ENCODE measurements at regions not wholly inside any gene's neighbourhood (a gene's known extent, or its start where the extent isn't known, plus 50 kb on each side); places are given as distances from the start of the nearest gene placed in this dataset.

GRCh38 chr6:44667226-44667625, 279.7 kb downstream of the CDC5L start:
- H3K4me2 ChIP-seq (ENCODE audit: low read length): no peak overlapping the region
- no peaks in the 10 kb centered on the region for H3K9me3 ChIP-seq (ENCODE audit: control insufficient read depth, low read length)
- no peak overlapping the region for H3K27ac ChIP-seq
- no peak overlapping the region for H3K4me3 ChIP-seq (ENCODE audit: low read depth, low read length)
- no peaks in the 10 kb centered on the region for H3K27me3 ChIP-seq (ENCODE audit: control insufficient read depth, insufficient read depth, low read length)
- H3K4me1 ChIP-seq: no peaks in the 10 kb centered on the region
- no peak overlapping the region for H2AFZ ChIP-seq
- no peaks in the 10 kb centered on the region for H3K79me2 ChIP-seq
- H3K9ac ChIP-seq: no peak overlapping the region
- H3K36me3 ChIP-seq (ENCODE audit: control insufficient read depth, insufficient read depth, low read length): no peaks in the 10 kb centered on the region
- TF ChIP-seq CTCF (IDR thresholded peaks at IDR 0.05): no peak

- no peaks in the 10 kb centered on the region for H3K4me1 ChIP-seq
- peak; percentile 71 for TF ChIP-seq CTCF (IDR thresholded peaks at IDR 0.05)
- H3K27me3 ChIP-seq (ENCODE audit: control insufficient read depth, insufficient read depth, low read length): no peaks in the 10 kb centered on the region
- H3K27ac ChIP-seq: no peak overlapping the region
- no peak overlapping the region for H3K9ac ChIP-seq
- no peaks in the 10 kb centered on the region for H3K36me3 ChIP-seq (ENCODE audit: control insufficient read depth, insufficient read depth, low read length)
- no peak overlapping the region for H2AFZ ChIP-seq
- no peaks in the 10 kb centered on the region for H3K79me2 ChIP-seq
- no peak overlapping the region for H3K4me3 ChIP-seq (ENCODE audit: low read depth, low read length)
- no peaks in the 10 kb centered on the region for H3K9me3 ChIP-seq (ENCODE audit: control insufficient read depth, low read length)
- H3K4me2 ChIP-seq (ENCODE audit: low read length): no peak overlapping the region
Observed at GRCh38 chr6:44667668-44668390, 280.3 kb downstream of the CDC5L start.

- no peak overlapping the region for H2AFZ ChIP-seq
- H3K27me3 ChIP-seq (ENCODE audit: control insufficient read depth, insufficient read depth, low read length): no peaks in the 10 kb centered on the region
- H3K36me3 ChIP-seq (ENCODE audit: control insufficient read depth, insufficient read depth, low read length): no peaks in the 10 kb centered on the region
- H3K4me3 ChIP-seq (ENCODE audit: low read depth, low read length): no peak overlapping the region
- H3K4me1 ChIP-seq: no peaks in the 10 kb centered on the region
- no peak for TF ChIP-seq CTCF (IDR thresholded peaks at IDR 0.05)
- no peaks in the 10 kb centered on the region for H3K9me3 ChIP-seq (ENCODE audit: control insufficient read depth, low read length)
- H3K9ac ChIP-seq: no peak overlapping the region
- no peak overlapping the region for H3K27ac ChIP-seq
- H3K4me2 ChIP-seq (ENCODE audit: low read length): no peak overlapping the region
- H3K79me2 ChIP-seq: no peaks in the 10 kb centered on the region
Observed at GRCh38 chr6:44668391-44668930, 281.0 kb downstream of the CDC5L start.

GRCh38 chr6:44668976-44669934, 281.7 kb downstream of the CDC5L start:
- Histone ChIP-seq H3K4me2 (ENCODE audit: low read length) (no peak overlapping the region), H3K27me3 (ENCODE audit: control insufficient read depth, insufficient read depth, low read length) (no peaks in the 10 kb centered on the region), H3K27ac (no peak overlapping the region), H3K79me2 (no peaks in the 10 kb centered on the region), H3K4me1 (no peaks in the 10 kb centered on the region), H3K9ac (no peak overlapping the region), H3K4me3 (ENCODE audit: low read depth, low read length) (no peak overlapping the region), H3K9me3 (ENCODE audit: control insufficient read depth, low read length) (no peaks in the 10 kb centered on the region), H3K36me3 (ENCODE audit: control insufficient read depth, insufficient read depth, low read length) (no peaks in the 10 kb centered on the region), H2AFZ (no peak overlapping the region)
- no peak for TF ChIP-seq CTCF (IDR thresholded peaks at IDR 0.05)
